Trophoblast cell (in vitro differentiated cells and primary cell): ENCODE measurements at regions not wholly inside any gene's neighbourhood (a gene's known extent, or its start where the extent isn't known, plus 50 kb on each side); places are given as distances from the start of the nearest gene placed in this dataset.

Experiments
- DNase-seq, 2 donors: peaks; one replicate each; pipeline ENCODE4 v3.0.0-alpha.2; 2016
- H2AFZ ChIP-seq: 2 replicates; pipeline ENCODE4 v1.6.1; 2013; ENCODE audit warnings: low read length, moderate library complexity, mild to moderate bottlenecking; ENCODE audit not compliant: insufficient read depth, poor library complexity
- H2AK5ac ChIP-seq: 2 replicates; pipeline ENCODE4 v1.6.1; 2013; ENCODE audit warnings: mild to moderate bottlenecking, low read length
- H2BK120ac ChIP-seq: 2 replicates; pipeline ENCODE4 v1.6.1; 2013; ENCODE audit warnings: low read length, mild to moderate bottlenecking, moderate library complexity; ENCODE audit not compliant: insufficient read depth, poor library complexity
- H2BK12ac ChIP-seq: 2 replicates; pipeline ENCODE4 v1.6.1; 2013; ENCODE audit warnings: mild to moderate bottlenecking, low read length, moderate library complexity
- H2BK5ac ChIP-seq: 2 replicates; pipeline ENCODE4 v1.6.1; 2013; ENCODE audit warnings: low read length, low read depth, moderate library complexity, mild to moderate bottlenecking; ENCODE audit not compliant: poor library complexity
- H3K14ac ChIP-seq: 2 replicates; pipeline ENCODE4 v1.6.1; 2013; ENCODE audit warnings: mild to moderate bottlenecking, low read length
- H3K18ac ChIP-seq: 2 replicates; pipeline ENCODE4 v1.6.1; 2013; ENCODE audit warnings: mild to moderate bottlenecking, low read length
- H3K23ac ChIP-seq: 2 replicates; pipeline ENCODE4 v1.6.1; 2013; ENCODE audit warnings: low read length
- H3K27ac ChIP-seq: 2 replicates; pipeline ENCODE4 v1.5.1; 2013; ENCODE audit warnings: low read depth, mild to moderate bottlenecking, inconsistent platforms, low read length, moderate library complexity
- H3K27me3 ChIP-seq: 2 replicates; pipeline ENCODE4 v1.6.1; 2013; ENCODE audit warnings: inconsistent platforms, mild to moderate bottlenecking, low read length, moderate library complexity; ENCODE audit not compliant: insufficient read depth
- H3K36me3 ChIP-seq, 2 experiments: 1 replicate in 1 of 2; 2 replicates in 1 of 2; pipeline ENCODE4 v1.6.1; 2013; ENCODE audit warnings: low read length in 2 of 2, mild to moderate bottlenecking in 2 of 2, moderate library complexity in 1 of 2; ENCODE audit not compliant: insufficient read depth in 2 of 2, control insufficient read depth in 1 of 2
- H3K4ac ChIP-seq: 2 replicates; pipeline ENCODE4 v1.6.1; 2013; ENCODE audit warnings: low read depth, mild to moderate bottlenecking, low read length, moderate library complexity
- H3K4me1 ChIP-seq, 2 experiments: 1 replicate in 1 of 2; 2 replicates in 1 of 2; pipeline ENCODE4 v1.6.1; 2013; ENCODE audit warnings: low read length in 2 of 2, mild to moderate bottlenecking in 2 of 2, moderate library complexity in 1 of 2; ENCODE audit not compliant: insufficient read depth in 2 of 2, control insufficient read depth in 1 of 2
- H3K4me2 ChIP-seq: 2 replicates; pipeline ENCODE4 v1.6.1; 2013; ENCODE audit warnings: inconsistent platforms, mild to moderate bottlenecking, low read length, moderate library complexity
- H3K4me3 ChIP-seq: 2 replicates; pipeline ENCODE4 v1.5.1; 2013; ENCODE audit warnings: mild to moderate bottlenecking, low read depth, low read length, inconsistent platforms
- H3K79me1 ChIP-seq: one replicate; pipeline ENCODE4 v1.6.1; 2013; ENCODE audit warnings: low read length
- H3K79me2 ChIP-seq: 2 replicates; pipeline ENCODE4 v1.6.1; 2013; ENCODE audit warnings: low read length, mild to moderate bottlenecking; ENCODE audit not compliant: control insufficient read depth, insufficient read depth, poor library complexity
- H3K9ac ChIP-seq: 2 replicates; pipeline ENCODE4 v1.6.1; 2013; ENCODE audit warnings: mild to moderate bottlenecking, low read length
- H3K9me3 ChIP-seq: 2 replicates; pipeline ENCODE4 v1.6.1; 2013; ENCODE audit warnings: low read depth, mild to moderate bottlenecking, control low read depth, inconsistent platforms, low read length; ENCODE audit not compliant: insufficient read depth
- H4K12ac ChIP-seq: 2 replicates; pipeline ENCODE4 v1.6.1; 2013; ENCODE audit warnings: low read depth, mild to moderate bottlenecking, low read length, moderate library complexity
- H4K8ac ChIP-seq: 2 replicates; pipeline ENCODE4 v1.6.1; 2013; ENCODE audit warnings: low read depth, mild to moderate bottlenecking, low read length, moderate library complexity
- H4K91ac ChIP-seq: one replicate; pipeline ENCODE4 v1.6.1; 2013; ENCODE audit warnings: low read depth, mild to moderate bottlenecking, low read length, moderate library complexity
- WGBS: extraction: QIAGEN DNeasy Blood & Tissue Kit; methylation state at CpG from one replicate; pipeline ENCODE4 v1.1.7; 2013; ENCODE audit warnings: missing lambda C conversion rate; ENCODE audit not compliant: insufficient read length, insufficient coverage; ENCODE audit errors: extremely low coverage; 5-methylcytosine and 5-hydroxymethylcytosine counted together

GRCh38 chr2:239545741-239546392 lies 145.0 kb upstream of the HDAC4 start:
- no peak overlapping the region for H4K8ac ChIP-seq
- no peaks in the 10 kb centered on the region for H3K36me3 ChIP-seq
- H2AK5ac ChIP-seq, result no peak overlapping the region
- H3K79me2 ChIP-seq, result no peaks in the 10 kb centered on the region
- peaks cover 6% of the 10 kb centered on the region for H3K9me3 ChIP-seq
- H3K27me3 ChIP-seq, result no peaks in the 10 kb centered on the region
- no peak overlapping the region for H3K14ac ChIP-seq
- no peak overlapping the region for H2BK12ac ChIP-seq
- H4K12ac ChIP-seq, result no peak overlapping the region
- H4K91ac ChIP-seq, result no peak overlapping the region
- H3K27ac ChIP-seq, result no peak overlapping the region
- no peaks in the 10 kb centered on the region for H3K4me1 ChIP-seq
- H2AFZ ChIP-seq, result no peak overlapping the region
- no CpG with 5 or more reads among the region's 14 CpGs for WGBS
- H2BK120ac ChIP-seq, result no peak overlapping the region
- H3K4me2 ChIP-seq, result no peak overlapping the region
- H3K18ac ChIP-seq, result no peak overlapping the region
- no peak overlapping the region for H3K9ac ChIP-seq
- DNase-seq, result no peak
- no peak overlapping the region for H2BK5ac ChIP-seq
- H3K4me3 ChIP-seq, result no peak overlapping the region
- H3K79me1 ChIP-seq, result no peaks in the 10 kb centered on the region
- no peak overlapping the region for H3K23ac ChIP-seq
- H3K4ac ChIP-seq, result no peak overlapping the region

GRCh38 chr2:239544918-239545465 lies 144.2 kb upstream of the HDAC4 start:
- Histone ChIP-seq H3K9me3 (peaks cover 6% of the 10 kb centered on the region), H3K36me3 (no peaks in the 10 kb centered on the region), H2BK12ac (no peak overlapping the region), H2BK5ac (no peak overlapping the region), H3K27me3 (no peaks in the 10 kb centered on the region), H3K4me1 (no peaks in the 10 kb centered on the region), H3K79me1 (no peaks in the 10 kb centered on the region), H4K8ac (no peak overlapping the region), H3K18ac (no peak overlapping the region), H3K9ac (no peak overlapping the region), H3K79me2 (no peaks in the 10 kb centered on the region), H3K27ac (no peak overlapping the region), H3K4ac (no peak overlapping the region), H3K23ac (no peak overlapping the region), H4K12ac (no peak overlapping the region), H3K4me2 (no peak overlapping the region), H4K91ac (no peak overlapping the region), H3K4me3 (no peak overlapping the region), H3K14ac (no peak overlapping the region), H2BK120ac (no peak overlapping the region), H2AFZ (no peak overlapping the region), H2AK5ac (no peak overlapping the region)
- no peak for DNase-seq
- WGBS, result no CpG with 5 or more reads among the region's 12 CpGs

- Histone ChIP-seq H2BK120ac (no peak overlapping the region), H3K4ac (no peak overlapping the region), H3K4me2 (no peak overlapping the region), H2AFZ (no peak overlapping the region), H3K23ac (no peak overlapping the region), H3K36me3 (no peaks in the 10 kb centered on the region), H3K27ac (no peak overlapping the region), H3K9ac (no peak overlapping the region), H3K18ac (no peak overlapping the region), H4K91ac (no peak overlapping the region), H3K4me1 (no peaks in the 10 kb centered on the region), H4K8ac (no peak overlapping the region), H3K14ac (no peak overlapping the region), H3K27me3 (no peaks in the 10 kb centered on the region), H2BK5ac (no peak overlapping the region), H4K12ac (no peak overlapping the region), H3K9me3 (peaks cover 8% of the 10 kb centered on the region), H3K79me1 (no peaks in the 10 kb centered on the region), H2AK5ac (no peak overlapping the region), H3K4me3 (no peak overlapping the region), H3K79me2 (no peaks in the 10 kb centered on the region), H2BK12ac (no peak overlapping the region)
- 100% methylated on average over 1 of the region's 8 CpGs for WGBS
- no peak for DNase-seq
Measured at GRCh38 chr2:239544143-239544917, 143.5 kb upstream of the HDAC4 start.

- Histone ChIP-seq H2AFZ (no peak overlapping the region), H3K14ac (no peak overlapping the region), H3K23ac (no peak overlapping the region), H4K91ac (no peak overlapping the region), H2BK120ac (no peak overlapping the region), H4K8ac (no peak overlapping the region), H3K27ac (no peak overlapping the region), H3K18ac (no peak overlapping the region), H3K9me3 (peaks cover 8% of the 10 kb centered on the region), H3K36me3 (no peaks in the 10 kb centered on the region), H3K27me3 (no peaks in the 10 kb centered on the region), H2BK12ac (no peak overlapping the region), H3K79me2 (no peaks in the 10 kb centered on the region), H2BK5ac (no peak overlapping the region), H3K9ac (no peak overlapping the region), H3K4ac (no peak overlapping the region), H3K4me2 (no peak overlapping the region), H3K4me3 (no peak overlapping the region), H3K4me1 (no peaks in the 10 kb centered on the region), H4K12ac (no peak overlapping the region), H3K79me1 (no peaks in the 10 kb centered on the region), H2AK5ac (no peak overlapping the region)
- DNase-seq, result no peak
- no CpG with 5 or more reads among the region's 3 CpGs for WGBS
Measured at GRCh38 chr2:239543702-239544101, 142.9 kb upstream of the HDAC4 start.
